ENCODE measurements at regions not wholly inside any gene's neighbourhood (a gene's known extent, or its start where the extent isn't known, plus 50 kb on each side); places are given as distances from the start of the nearest gene placed in this dataset.

- no peak overlapping the region for H3K4me3 ChIP-seq (ENCODE audit: low read depth, low read length)
- no peak for TF ChIP-seq CTCF (IDR thresholded peaks at IDR 0.05; ENCODE audit: borderline replicate concordance, insufficient read depth, low read depth, low read length)
Measured at GRCh38 chr1:80036690-80037432, 1030.3 kb upstream of the ADGRL4 start.

GRCh38 chr1:80023358-80023757 lies 1016.8 kb upstream of the ADGRL4 start:
- H3K4me3 ChIP-seq (ENCODE audit: low read depth, low read length): no peak overlapping the region
- TF ChIP-seq CTCF (IDR thresholded peaks at IDR 0.05; ENCODE audit: borderline replicate concordance, insufficient read depth, low read depth, low read length): no peak

- no peak overlapping the region for H3K4me3 ChIP-seq (ENCODE audit: low read depth, low read length)
- TF ChIP-seq CTCF (IDR thresholded peaks at IDR 0.05; ENCODE audit: borderline replicate concordance, insufficient read depth, low read depth, low read length): no peak
Measured at GRCh38 chr1:80021891-80022290, 1015.4 kb upstream of the ADGRL4 start.

- TF ChIP-seq CTCF (IDR thresholded peaks at IDR 0.05; ENCODE audit: borderline replicate concordance, insufficient read depth, low read depth, low read length): no peak
- H3K4me3 ChIP-seq (ENCODE audit: low read depth, low read length): no peak overlapping the region
Measured at GRCh38 chr1:80018348-80018747, 1011.8 kb upstream of the ADGRL4 start.

GRCh38 chr1:80008934-80009333 lies 1002.4 kb upstream of the ADGRL4 start:
- TF ChIP-seq CTCF (IDR thresholded peaks at IDR 0.05; ENCODE audit: borderline replicate concordance, insufficient read depth, low read depth, low read length): no peak
- H3K4me3 ChIP-seq (ENCODE audit: low read depth, low read length): no peak overlapping the region

GRCh38 chr1:80003250-80003649 lies 996.7 kb upstream of the ADGRL4 start:
- H3K4me3 ChIP-seq (ENCODE audit: low read depth, low read length): no peak overlapping the region
- TF ChIP-seq CTCF (IDR thresholded peaks at IDR 0.05; ENCODE audit: borderline replicate concordance, insufficient read depth, low read depth, low read length): no peak

GRCh38 chr1:79988401-79988800 lies 981.9 kb upstream of the ADGRL4 start:
- no peak for TF ChIP-seq CTCF (IDR thresholded peaks at IDR 0.05; ENCODE audit: borderline replicate concordance, insufficient read depth, low read depth, low read length)
- no peak overlapping the region for H3K4me3 ChIP-seq (ENCODE audit: low read depth, low read length)

Measured in GM12875 (cell line).